Activated CD8-positive, alpha-beta memory T cell treated with anti-CD3 and anti-CD28 coated beads, Interleukin-2, amount 50 U/mL, for 48 hours (primary cell): ENCODE measurements at regions not wholly inside any gene's neighbourhood (a gene's known extent, or its start where the extent isn't known, plus 50 kb on each side); places are given as distances from the start of the nearest gene placed in this dataset.
"Not testable (repeated sequence)": the region's sequence is repeated elsewhere in the genome, so short reads cannot be mapped to it uniquely, and the experiment has no call there.

Experiments
- DNase-seq: peaks from one replicate; pipeline ENCODE4 v3.0.0-alpha.2; 2020

- not testable (repeated sequence) for DNase-seq
Measured at GRCh38 chr17:71617767-71618166, 503.1 kb upstream of the SOX9 start.

- no peak for DNase-seq
Measured at GRCh38 chr17:71625330-71625729, 495.5 kb upstream of the SOX9 start.

DNA sequence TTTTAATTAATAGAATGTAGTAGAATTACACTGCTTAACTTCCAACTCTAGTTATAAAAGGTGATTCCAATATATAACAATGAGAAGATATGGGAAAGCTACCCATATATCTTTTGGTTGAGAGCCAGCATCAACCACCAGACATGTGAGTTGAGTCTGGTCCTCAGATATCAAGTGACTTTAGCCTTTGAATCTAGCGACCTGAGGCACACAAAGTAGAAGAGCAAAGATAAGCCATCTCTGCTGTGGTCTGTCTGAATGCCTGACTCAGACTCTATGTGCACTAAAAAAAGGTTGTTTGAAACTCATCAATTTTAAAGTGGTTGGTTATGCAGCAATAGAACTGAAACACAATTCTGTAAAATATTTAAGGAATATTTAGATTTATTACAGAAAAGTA is 492.5 kb upstream of the SOX9 start:
- DNase-seq, result no peak

GRCh38 chr17:71631483-71631882 is 489.3 kb upstream of the SOX9 start:
- DNase-seq, result no peak

- DNase-seq, result no peak
Measured at GRCh38 chr17:71632328-71632727, 488.5 kb upstream of the SOX9 start.

DNA sequence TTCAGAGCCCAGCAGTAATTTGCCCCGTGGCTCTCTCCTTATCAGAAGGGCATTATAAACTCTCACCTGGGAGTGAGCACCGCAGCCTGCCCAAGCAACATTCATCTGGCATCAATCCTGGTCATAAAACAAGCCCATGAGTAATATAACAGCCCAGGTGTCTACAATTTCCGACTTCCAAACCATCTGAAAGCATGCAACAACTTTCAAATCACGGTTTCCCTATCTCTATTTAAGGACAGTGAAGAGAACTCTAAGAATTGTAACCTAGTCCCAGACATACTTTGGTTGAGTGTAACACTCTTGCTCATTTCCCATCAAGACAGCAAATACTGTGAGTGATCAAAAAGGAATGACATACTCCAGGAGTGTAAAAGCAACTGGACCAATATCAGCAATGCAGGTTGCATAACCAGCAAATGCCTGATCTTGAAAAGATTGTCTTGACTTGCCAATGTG is 487.4 kb upstream of the SOX9 start:
- no peak for DNase-seq

- DNase-seq, result no peak
Measured at GRCh38 chr17:71634376-71634775, 486.4 kb upstream of the SOX9 start.

- DNase-seq, result no peak
Measured at GRCh38 chr17:71635187-71635586, 485.6 kb upstream of the SOX9 start.

DNA sequence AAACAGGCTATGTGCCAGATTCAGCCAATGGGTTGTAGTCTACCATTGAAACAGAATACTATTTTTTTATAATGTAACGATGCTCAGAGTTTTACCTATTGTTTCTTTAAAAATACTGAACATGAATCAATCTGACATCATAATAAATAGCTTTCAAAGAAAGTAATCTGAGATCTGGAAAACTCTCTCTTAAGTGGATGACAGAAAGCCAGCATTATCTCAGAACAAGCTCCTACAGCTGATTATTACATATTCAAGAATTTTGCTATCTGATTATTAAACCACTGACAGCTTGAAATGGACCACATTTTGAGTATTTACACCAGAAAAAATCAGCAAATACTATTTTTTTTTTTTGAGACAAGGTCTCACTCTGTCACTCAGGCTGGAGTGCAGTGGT is 484.2 kb upstream of the SOX9 start:
- no peak for DNase-seq

DNA sequence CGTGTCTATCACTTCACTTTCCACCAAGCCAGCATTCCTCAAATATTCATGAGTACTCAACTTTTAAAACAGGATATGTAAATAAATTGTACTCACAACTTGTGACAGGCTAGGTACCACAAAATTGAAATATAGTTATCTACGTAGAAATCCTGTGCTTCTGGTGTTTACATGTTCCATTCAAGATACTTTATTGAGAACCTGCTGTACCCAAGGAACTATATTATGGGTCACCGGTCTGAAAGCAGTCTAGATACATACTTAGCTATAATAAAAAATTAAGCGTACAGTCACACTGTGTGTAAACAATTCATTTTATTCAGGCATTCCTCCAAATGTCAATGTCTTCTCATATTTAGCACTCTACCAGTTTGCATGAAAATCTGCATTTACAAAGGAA is 482.2 kb upstream of the SOX9 start:
- no peak for DNase-seq

DNA sequence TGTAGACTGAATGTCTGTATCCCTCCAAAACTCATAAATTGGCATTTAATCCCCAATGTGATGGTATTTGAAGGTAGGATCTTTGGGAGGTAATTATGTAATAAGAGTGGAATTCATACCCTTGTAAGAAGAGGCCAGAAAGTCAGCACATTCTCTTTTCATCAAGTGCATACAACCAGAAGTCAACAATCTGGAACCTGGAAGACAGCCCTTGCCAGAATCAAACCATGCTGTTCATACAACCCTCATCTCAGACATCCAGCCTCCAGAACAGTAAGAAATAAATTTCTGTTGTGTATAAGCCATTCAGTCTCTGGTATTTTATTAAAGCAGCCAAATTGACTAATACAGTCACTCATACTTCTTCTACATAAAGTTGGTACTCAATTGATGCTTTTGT is 481.0 kb upstream of the SOX9 start:
- no peak for DNase-seq

DNA sequence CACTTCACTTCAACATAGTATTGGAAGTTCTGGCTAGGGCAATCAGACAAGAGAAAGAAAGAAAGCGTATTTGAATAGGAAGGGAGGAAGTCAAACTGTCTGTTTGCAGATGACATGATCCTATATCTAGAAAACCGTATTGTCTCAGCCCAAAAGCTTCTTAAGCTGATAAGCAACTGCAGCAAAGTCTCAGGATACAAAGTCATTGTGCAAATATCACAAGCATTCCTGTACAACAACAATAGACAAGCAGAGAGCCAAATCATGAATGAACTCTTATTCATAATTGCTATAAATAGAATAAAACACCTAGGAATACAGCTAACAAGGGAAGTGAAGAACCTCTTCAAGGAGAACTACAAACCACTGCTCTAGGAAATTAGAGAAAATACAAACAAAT is 473.9 kb upstream of the SOX9 start:
- not testable (repeated sequence) for DNase-seq

DNA sequence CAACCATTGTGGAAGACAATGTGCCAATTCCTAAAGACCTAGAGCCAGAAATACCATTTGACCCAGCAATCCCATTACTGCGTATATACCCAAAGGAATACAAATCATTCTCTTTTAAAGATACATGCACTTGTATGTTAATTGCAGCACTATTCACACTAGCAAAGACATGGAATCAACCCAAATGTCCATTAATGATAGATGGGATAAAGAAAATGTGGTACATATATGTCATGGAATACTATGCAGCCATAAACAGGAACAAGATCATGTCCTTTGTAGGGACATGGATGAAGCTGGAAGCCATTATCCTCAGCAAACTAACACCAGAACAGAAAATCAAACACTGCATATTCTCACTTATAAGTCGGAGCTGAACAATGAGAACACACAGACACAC is 472.5 kb upstream of the SOX9 start:
- DNase-seq, result not testable (repeated sequence)

DNA sequence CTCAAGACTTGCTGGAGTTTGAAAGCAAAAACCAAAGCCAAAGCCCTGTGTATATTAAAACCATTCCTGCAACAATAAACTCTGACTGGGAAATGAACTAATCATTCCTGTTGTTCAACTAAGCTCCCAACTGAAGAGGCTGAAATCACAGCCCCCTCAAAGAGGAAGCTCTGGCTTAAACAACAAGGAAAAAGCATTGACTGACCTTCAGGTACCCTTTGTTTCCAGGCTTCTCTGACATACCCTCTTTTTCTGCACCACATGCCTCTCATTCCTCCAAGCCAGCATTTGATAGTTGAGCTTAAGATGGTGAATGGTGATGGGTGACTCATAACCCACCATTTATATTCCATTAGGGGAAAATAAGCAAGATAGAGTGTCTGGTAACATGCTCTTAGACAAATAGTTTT is 470.9 kb upstream of the SOX9 start:
- no peak for DNase-seq

DNA sequence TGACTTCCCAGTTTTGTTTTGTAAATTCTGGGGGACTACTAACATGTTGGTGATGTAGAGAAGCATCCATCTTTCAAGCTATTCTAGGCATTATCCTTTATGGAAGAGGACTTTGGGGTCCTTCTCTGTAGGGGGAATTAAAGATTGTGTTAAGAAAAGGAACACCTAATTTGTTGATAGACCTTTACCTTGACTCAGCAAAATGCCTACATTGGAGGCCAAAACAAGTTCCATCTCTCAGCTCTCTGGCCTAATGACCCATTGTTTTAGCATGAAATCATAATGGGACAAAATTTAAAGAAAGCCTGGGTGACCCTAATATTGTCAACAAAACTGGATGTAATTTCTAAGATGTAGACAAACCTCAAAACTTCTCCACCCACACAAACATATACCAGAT is 465.3 kb upstream of the SOX9 start:
- DNase-seq, result no peak

DNA sequence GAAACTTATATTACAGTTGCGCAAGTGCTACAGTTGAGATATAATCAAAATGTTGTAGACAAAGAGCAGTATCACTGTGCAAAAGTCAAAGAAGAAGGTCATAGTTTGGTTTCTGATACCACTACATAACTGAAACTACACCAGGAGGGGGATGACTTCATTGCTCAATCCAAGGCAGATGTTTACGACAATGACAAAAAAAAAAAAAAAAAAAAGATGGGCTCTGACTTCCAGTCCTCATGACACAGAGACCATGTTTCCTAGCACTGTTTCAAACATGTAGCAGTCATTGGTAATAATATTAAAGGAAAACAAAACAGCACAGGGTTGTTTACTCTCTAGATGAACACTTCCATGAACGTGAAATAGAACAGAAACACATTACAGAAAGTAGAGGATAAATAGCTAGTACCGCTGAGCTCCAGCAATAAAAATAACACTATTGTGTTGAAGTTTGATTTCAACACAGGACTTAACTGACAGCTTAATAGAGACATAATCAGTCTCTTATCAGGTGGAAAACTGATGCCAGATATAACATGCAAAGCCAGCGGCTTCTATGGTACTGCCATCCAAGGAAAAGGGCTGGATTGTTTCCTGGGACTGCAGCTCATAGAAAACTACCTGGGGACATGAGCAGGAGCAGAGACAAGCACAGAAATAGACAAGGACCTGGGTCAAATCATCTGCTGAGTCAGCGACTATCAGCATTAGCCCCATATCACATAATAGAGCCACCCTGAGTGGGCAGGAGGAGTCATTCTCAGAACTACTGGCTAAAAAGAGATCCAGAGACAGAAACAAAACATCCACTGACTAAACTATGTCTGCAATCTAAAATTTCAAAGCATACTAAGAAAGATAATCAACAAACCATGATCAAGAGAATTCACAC is 463.6 kb upstream of the SOX9 start:
- no peak for DNase-seq

DNA sequence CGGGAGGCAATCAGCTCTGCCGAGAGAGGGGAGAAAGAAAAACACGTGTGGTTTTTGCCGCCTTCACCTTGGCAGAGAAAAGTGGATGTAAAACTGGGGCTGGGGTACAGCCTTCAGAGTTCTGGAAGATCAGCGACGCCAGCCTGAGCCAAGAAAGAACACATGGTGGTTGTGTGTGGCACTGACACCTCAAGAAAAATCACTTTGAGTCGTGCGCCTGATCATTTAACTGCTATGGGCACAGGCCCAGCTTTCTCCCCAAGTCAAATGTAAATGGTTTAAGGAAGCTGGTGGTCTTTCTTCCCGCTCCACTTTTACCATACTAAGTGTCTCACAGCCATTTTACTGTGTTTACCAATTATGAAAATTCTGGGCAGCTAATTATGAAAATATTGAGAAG is 461.8 kb upstream of the SOX9 start:
- DNase-seq, result no peak

- no peak for DNase-seq
Measured at GRCh38 chr17:71664861-71665260, 456.0 kb upstream of the SOX9 start.

DNA sequence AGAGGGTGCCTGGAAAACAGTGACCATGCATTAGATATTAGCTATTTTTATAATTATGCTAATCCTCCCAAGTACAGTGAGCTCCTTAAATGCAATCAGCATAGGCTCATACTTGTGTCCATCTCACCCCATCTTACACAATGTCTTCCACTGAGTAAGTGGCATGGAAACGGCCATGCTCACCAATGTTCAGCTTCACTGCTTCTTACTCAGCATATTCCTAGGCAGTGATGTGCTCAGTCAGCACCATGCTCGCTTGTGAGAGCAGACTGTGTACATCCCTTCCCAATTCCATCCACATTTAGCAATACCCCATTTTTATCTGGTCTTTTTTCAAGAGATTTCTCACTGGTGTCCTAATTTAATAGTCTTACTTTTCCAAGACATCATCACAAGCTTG is 454.8 kb upstream of the SOX9 start:
- no peak for DNase-seq

GRCh38 chr17:71667661-71668060 is 453.2 kb upstream of the SOX9 start:
- no peak for DNase-seq

GRCh38 chr17:71668807-71669206 is 452.0 kb upstream of the SOX9 start:
- no peak for DNase-seq

DNA sequence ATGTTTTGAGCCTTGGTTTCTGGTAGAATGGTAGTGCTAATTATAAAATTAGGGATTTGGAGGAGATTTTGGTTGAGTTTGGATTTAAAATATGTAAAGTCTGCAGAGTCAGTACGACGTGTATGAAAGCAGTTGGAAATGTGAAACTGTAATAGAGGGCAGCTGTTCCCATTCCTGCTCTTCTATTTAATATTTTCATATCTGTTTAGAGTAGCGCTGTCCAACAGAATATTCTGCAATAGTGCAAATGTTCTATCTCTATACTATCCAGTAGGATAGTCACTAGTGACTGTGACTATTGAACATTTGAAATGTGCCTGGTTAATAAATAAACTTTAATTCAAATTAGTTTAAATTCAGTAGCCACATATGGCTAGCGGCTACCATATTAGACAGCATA is 443.4 kb upstream of the SOX9 start:
- DNase-seq, result no peak

- no peak for DNase-seq
Measured at GRCh38 chr17:71679832-71680231, 441.0 kb upstream of the SOX9 start.

DNA sequence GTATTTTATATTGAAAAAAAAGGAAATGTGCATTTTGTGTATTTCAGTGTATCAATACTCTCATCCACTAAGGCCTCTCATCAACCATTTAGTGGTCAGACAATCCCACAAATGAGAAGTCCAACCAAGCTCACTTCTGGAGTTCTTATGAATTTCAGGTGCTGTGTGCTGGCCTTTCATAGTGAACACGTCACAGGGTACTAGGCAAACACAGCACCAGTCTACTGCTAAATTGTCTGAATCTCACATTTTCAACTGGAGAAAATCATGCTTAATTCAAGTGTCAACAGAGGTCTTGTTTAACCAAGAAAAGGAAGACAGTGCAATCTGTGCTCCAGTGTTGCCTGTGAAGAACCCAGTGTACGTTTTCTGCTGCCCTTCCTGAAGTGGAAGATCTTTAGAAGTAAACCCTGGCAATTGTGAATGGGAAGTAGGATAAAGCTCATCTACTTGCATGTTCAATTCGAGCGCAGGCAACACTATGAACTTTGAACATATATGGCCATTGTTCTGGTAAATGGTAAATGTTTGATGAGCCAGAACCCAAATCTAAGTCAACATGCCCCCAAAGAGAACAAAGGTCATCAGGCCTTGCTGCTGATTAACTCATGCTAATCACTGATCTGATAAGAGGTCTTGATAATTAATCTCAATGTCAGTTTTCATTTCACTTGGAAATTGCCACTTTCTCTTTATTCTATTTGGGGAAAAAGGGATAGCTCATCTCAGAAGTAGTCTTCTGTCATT is 439.2 kb upstream of the SOX9 start:
- no peak for DNase-seq

DNA sequence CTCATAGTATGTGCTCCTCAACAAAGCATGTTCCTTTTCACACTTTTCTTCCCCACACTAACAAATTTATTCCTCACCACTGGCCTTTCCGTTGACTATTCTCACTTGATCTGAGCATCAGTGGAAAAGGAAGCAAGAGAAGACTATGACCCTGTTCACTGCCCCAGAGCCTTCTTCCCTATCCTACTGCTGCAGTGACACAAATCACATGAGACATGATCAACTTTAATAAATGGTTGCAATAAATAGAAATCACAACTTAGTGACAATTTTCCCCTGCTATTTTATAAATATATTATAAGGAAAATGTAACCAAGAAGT is 438.7 kb upstream of the SOX9 start:
- DNase-seq, result no peak
